ENCODE measurements at regions not wholly inside any gene's neighbourhood (a gene's known extent, or its start where the extent isn't known, plus 50 kb on each side); places are given as distances from the start of the nearest gene placed in this dataset.

DNA sequence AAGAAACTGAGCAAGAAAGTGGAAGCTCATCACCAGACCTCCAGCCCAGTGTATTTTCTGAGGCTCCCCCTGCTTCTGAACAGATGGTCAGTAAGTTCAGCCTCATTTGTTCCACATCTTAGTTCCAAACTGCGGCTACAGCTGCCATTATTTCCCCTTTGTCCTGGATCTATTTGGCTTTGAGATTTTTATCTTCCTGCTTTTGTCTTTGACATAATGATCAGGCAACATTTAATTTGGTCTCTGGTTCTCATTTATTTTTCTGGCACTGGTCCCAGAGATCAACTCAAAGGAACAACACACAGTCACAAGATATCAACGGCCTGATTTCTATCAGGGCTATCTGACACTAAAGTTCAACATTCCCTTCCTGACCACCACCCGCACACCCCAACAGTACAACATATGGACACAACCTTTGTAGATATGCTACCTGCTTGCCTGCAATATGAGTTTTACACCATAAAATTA is 137.5 kb downstream of the FAM76B start:
- TF ChIP-seq, protein P1, sequence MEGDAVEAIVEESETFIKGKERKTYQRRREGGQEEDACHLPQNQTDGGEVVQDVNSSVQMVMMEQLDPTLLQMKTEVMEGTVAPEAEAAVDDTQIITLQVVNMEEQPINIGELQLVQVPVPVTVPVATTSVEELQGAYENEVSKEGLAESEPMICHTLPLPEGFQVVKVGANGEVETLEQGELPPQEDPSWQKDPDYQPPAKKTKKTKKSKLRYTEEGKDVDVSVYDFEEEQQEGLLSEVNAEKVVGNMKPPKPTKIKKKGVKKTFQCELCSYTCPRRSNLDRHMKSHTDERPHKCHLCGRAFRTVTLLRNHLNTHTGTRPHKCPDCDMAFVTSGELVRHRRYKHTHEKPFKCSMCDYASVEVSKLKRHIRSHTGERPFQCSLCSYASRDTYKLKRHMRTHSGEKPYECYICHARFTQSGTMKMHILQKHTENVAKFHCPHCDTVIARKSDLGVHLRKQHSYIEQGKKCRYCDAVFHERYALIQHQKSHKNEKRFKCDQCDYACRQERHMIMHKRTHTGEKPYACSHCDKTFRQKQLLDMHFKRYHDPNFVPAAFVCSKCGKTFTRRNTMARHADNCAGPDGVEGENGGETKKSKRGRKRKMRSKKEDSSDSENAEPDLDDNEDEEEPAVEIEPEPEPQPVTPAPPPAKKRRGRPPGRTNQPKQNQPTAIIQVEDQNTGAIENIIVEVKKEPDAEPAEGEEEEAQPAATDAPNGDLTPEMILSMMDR (IDR thresholded peaks at IDR 0.05): no peak
- no peak for TF ChIP-seq POLR2A (IDR thresholded peaks at IDR 0.05)
